ENCODE measurements at regions not wholly inside any gene's neighbourhood (a gene's known extent, or its start where the extent isn't known, plus 50 kb on each side); places are given as distances from the start of the nearest gene placed in this dataset.

DNA sequence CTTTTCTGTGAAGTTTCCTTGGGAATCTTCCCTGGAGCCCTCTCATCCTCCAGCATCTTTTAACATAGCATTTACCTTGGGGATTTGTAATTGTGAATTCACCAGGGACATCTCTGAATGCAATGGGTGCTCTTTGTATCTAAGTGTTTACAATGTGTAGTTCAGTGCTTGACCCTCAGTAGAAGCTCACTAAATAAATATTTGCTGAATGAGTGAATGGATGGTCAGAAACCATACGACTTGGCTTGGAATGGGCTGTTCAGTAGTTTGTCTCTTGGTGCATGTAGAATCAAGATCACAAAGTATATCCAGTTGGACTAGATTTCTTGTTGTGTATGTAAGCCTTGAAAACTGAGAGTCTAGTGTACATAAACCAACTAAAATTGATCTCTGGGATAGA, 81.8 kb upstream of the MEF2C start:
- TF ChIP-seq YY1 (IDR thresholded peaks at IDR 0.05; ENCODE audit: insufficient read depth, insufficient read length) (no peak), ZNF274 (IDR thresholded peaks at IDR 0.05; ENCODE audit: low read depth, low read length) (no peak)

All from NT2/D1 (cell line).